OCI-LY7 (cell line): ENCODE measurements at regions not wholly inside any gene's neighbourhood (a gene's known extent, or its start where the extent isn't known, plus 50 kb on each side); places are given as distances from the start of the nearest gene placed in this dataset.

Experiments
- BruUV-seq: library from RNA; stranded (reverse); fragments of 400-500 nt; replicated peaks from 2 replicates; lab custom pipeline; 2021; lab: Mats Ljungman, UMichigan
- CTCF ChIA-PET: fragments of 300-600 bp; sonication (Branson Sonifier 250); formaldehyde crosslinking; loops from one replicate; lab custom pipeline; 2022; ENCODE audit warnings: antibody characterized with exemption; ENCODE audit not compliant: unreplicated experiment; lab: Charles Lee
- POLR2A ChIA-PET: fragments of 300-600 bp; sonication (Branson Sonifier 250); formaldehyde crosslinking; loops from one replicate; lab custom pipeline; 2022; ENCODE audit warnings: antibody characterized with exemption; lab: Charles Lee
- DNase-seq: peaks from one replicate; pipeline ENCODE4 v3.0.0-alpha.2; 2015; ENCODE audit warnings: low spot score
- H2AFZ ChIP-seq: fragments of 200-600 bp; sonication (generic), shearing (Covaris generic); 2 replicates; pipeline ENCODE4 v1.6.1; 2014; ENCODE audit warnings: mild to moderate bottlenecking, antibody characterized with exemption, low read length, moderate library complexity
- H3K27ac ChIP-seq: fragments of 200-600 bp; sonication (generic); 2 replicates; pipeline ENCODE4 v1.5.1; 2014; ENCODE audit warnings: mixed run types, low read depth, mild to moderate bottlenecking, moderate library complexity, low read length, inconsistent platforms; ENCODE audit not compliant: poor library complexity, severe bottlenecking
- H3K36me3 ChIP-seq: fragments of 200-600 bp; sonication (generic); 2 replicates; pipeline ENCODE4 v1.6.1; 2014; ENCODE audit warnings: mild to moderate bottlenecking, antibody characterized with exemption, low read length, moderate library complexity, mixed read lengths; ENCODE audit not compliant: insufficient read depth
- H3K4me1 ChIP-seq: fragments of 200-600 bp; sonication (generic); 2 replicates; pipeline ENCODE4 v1.5.1; 2014; ENCODE audit warnings: mild to moderate bottlenecking, low read length; ENCODE audit not compliant: insufficient read depth, poor library complexity, severe bottlenecking
- H3K4me2 ChIP-seq: fragments of 200-600 bp; sonication (generic); 2 replicates; pipeline ENCODE4 v1.6.1; 2014; ENCODE audit warnings: mild to moderate bottlenecking, low read length
- H3K4me3 ChIP-seq: fragments of 200-600 bp; sonication (generic); 2 replicates; pipeline ENCODE4 v1.5.1; 2014; ENCODE audit warnings: mild to moderate bottlenecking, low read depth, low read length; ENCODE audit not compliant: poor library complexity, severe bottlenecking
- H3K79me2 ChIP-seq: fragments of 200-600 bp; sonication (generic); 2 replicates; pipeline ENCODE4 v1.6.1; 2016; ENCODE audit warnings: low read depth, mild to moderate bottlenecking, low read length, moderate library complexity, mixed read lengths; ENCODE audit not compliant: insufficient read depth
- H3K9me2 ChIP-seq: fragments of 200-600 bp; sonication (generic); 2 replicates; pipeline ENCODE4 v1.6.1; 2016; ENCODE audit warnings: mild to moderate bottlenecking, low read length, mixed read lengths; ENCODE audit not compliant: insufficient read depth
- H3K9me3 ChIP-seq: fragments of 200-600 bp; sonication (generic); 2 replicates; pipeline ENCODE4 v1.6.1; 2014; ENCODE audit warnings: mild to moderate bottlenecking, mixed run types, low read length, mixed read lengths
- H4K20me1 ChIP-seq: fragments of 200-600 bp; sonication (generic); 2 replicates; pipeline ENCODE4 v1.6.1; 2014; ENCODE audit warnings: mild to moderate bottlenecking, antibody characterized with exemption, low read length, moderate library complexity, mixed read lengths; ENCODE audit not compliant: insufficient read depth
- CTCF ChIP-seq: fragments of 200-600 bp; sonication (generic); conservative IDR thresholded peaks from 2 replicates; pipeline ENCODE4 v1.5.1; 2014; ENCODE audit warnings: mild to moderate bottlenecking, antibody characterized with exemption, low read length, moderate library complexity, mixed read lengths
- EZH2phosphoT487 ChIP-seq: fragments of 200-600 bp; sonication (generic); IDR thresholded peaks from 2 replicates; pipeline ENCODE4 v1.6.1; 2018; ENCODE audit warnings: low read depth, borderline replicate concordance, mild to moderate bottlenecking, mixed run types, antibody characterized with exemption, low read length, moderate library complexity, mixed read lengths
- intact Hi-C: fragments of 100-400 bp; cut with micrococcal nuclease; formaldehyde crosslinking; loops from one replicate; pipeline ENCODE4 v1.10.0; 2022; ENCODE audit not compliant: unreplicated experiment

GRCh38 chrX:4850312-4850711 lies 1136.9 kb upstream of the PRKX start:
- H3K4me2 ChIP-seq = no peak overlapping the region
- H2AFZ ChIP-seq = no peak overlapping the region
- H3K9me2 ChIP-seq = no peaks in the 10 kb centered on the region
- no peak overlapping the region for H3K4me3 ChIP-seq
- H3K79me2 ChIP-seq = no peaks in the 10 kb centered on the region
- POLR2A ChIA-PET = no interaction called here
- H4K20me1 ChIP-seq = no peaks in the 10 kb centered on the region
- TF ChIP-seq CTCF = no peak
- TF ChIP-seq EZH2phosphoT487 = no peak
- CTCF ChIA-PET = no interaction called here
- BruUV-seq = no TSS peak
- no peak for DNase-seq
- H3K27ac ChIP-seq = no peak overlapping the region
- intact Hi-C loops = no loop called here
- H3K9me3 ChIP-seq = no peaks in the 10 kb centered on the region
- H3K4me1 ChIP-seq = no peaks in the 10 kb centered on the region
- no peaks in the 10 kb centered on the region for H3K36me3 ChIP-seq

GRCh38 chrX:4844376-4844775 lies 1130.9 kb upstream of the PRKX start:
- intact Hi-C loops = no loop called here
- no peak overlapping the region for H2AFZ ChIP-seq
- no TSS peak for BruUV-seq
- H3K36me3 ChIP-seq = no peaks in the 10 kb centered on the region
- H3K9me2 ChIP-seq = no peaks in the 10 kb centered on the region
- TF ChIP-seq CTCF (no peak), EZH2phosphoT487 (no peak)
- no peaks in the 10 kb centered on the region for H3K4me1 ChIP-seq
- H3K27ac ChIP-seq = no peak overlapping the region
- H4K20me1 ChIP-seq = no peaks in the 10 kb centered on the region
- DNase-seq = no peak
- POLR2A ChIA-PET = no interaction called here
- H3K9me3 ChIP-seq = no peaks in the 10 kb centered on the region
- no peak overlapping the region for H3K4me2 ChIP-seq
- H3K4me3 ChIP-seq = no peak overlapping the region
- CTCF ChIA-PET = no interaction called here
- H3K79me2 ChIP-seq = no peaks in the 10 kb centered on the region

GRCh38 chrX:4841216-4841745 lies 1127.8 kb upstream of the PRKX start:
- Histone ChIP-seq H3K4me3 (no peak overlapping the region), H3K4me2 (no peak overlapping the region), H3K4me1 (no peaks in the 10 kb centered on the region), H3K9me3 (no peaks in the 10 kb centered on the region), H3K27ac (no peak overlapping the region), H3K79me2 (no peaks in the 10 kb centered on the region), H2AFZ (no peak overlapping the region), H3K36me3 (no peaks in the 10 kb centered on the region), H4K20me1 (no peaks in the 10 kb centered on the region), H3K9me2 (no peaks in the 10 kb centered on the region)
- intact Hi-C loops = no loop called here
- no peak for DNase-seq
- no peak for TF ChIP-seq CTCF
- no peak for TF ChIP-seq EZH2phosphoT487
- ChIA-PET CTCF (no interaction called here), POLR2A (interaction anchor here (0.6 kb wide), 1 partner anchor 31 kb away, joined by 3 read pairs; no protein-coding TSS in a partner anchor)
- BruUV-seq = no TSS peak
